ENCODE measurements at regions not wholly inside any gene's neighbourhood (a gene's known extent, or its start where the extent isn't known, plus 50 kb on each side); places are given as distances from the start of the nearest gene placed in this dataset.

DNA sequence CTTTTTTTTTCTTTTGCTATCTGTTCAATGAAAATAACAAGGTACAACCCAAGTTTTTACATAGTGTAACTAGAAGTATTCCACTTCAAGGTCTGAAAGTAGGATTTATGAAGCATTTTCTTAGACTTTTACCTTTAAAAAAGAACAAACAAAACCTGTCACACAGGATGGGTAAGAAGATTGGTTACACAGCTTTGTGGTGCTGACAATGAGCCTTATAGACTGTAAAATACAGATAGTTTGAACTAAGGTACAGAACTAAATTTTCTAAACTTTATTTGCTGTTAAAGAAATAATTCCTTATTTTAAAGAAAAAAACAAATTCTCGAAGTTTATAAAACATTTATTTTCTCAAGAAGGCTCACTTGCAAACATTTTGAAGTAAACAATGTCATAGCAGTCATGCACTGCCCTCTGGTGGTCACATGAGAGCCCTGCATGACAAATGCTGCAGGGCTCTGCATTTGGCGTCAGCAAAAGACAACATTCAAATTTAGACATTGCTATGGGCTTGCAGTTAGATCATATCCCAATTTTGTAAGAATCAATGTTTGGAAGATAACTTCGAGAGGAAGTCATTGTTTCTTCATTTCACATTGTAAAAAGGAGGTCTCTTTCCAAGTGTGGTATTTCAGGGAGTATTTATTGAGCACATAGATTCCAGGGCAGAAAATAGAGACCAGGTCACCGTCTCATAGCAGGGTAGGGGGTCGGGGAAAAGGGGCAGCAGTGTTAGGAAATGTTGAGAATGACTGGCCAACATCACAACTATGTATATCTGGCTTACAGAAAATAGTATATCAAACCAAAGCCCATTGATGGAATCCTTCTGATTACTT lies 115.3 kb upstream of the FMN2 start:
- Histone ChIP-seq H3K27me3 (ENCODE audit: control insufficient read depth, insufficient read depth, low read length) (peaks cover 3% of the 10 kb centered on the region), H2BK15ac (ENCODE audit: low read depth, low read length) (no peak overlapping the region), H3K18ac (ENCODE audit: low read depth, low read length) (no peak overlapping the region), H3K56ac (ENCODE audit: extremely low read depth, insufficient read depth, low read length) (no peak overlapping the region), H3K4ac (ENCODE audit: low read depth, low read length) (no peak overlapping the region), H4K5ac (ENCODE audit: low read depth, low read length) (no peak overlapping the region), H2BK5ac (ENCODE audit: low read depth, low read length, poor library complexity, severe bottlenecking) (no peak overlapping the region), H3K4me3 (ENCODE audit: insufficient read depth, low read depth, low read length) (no peak overlapping the region), H2AK5ac (ENCODE audit: low read depth, low read length) (no peak overlapping the region), H3K9me1 (ENCODE audit: insufficient read depth, low read length) (no peaks in the 10 kb centered on the region), H3K9ac (ENCODE audit: low read depth, low read length) (no peak overlapping the region), H4K91ac (ENCODE audit: insufficient read depth, low read depth, low read length) (no peak overlapping the region), H3K23ac (ENCODE audit: low read depth, low read length) (no peak overlapping the region), H3K27ac (ENCODE audit: insufficient read depth, low read length) (no peak overlapping the region), H3K4me2 (ENCODE audit: low read depth, low read length) (no peak overlapping the region), H2BK120ac (ENCODE audit: low read depth, low read length) (no peak overlapping the region), H2AFZ (replicated peaks; ENCODE audit: low read length, poor library complexity) (no peak overlapping the region), H4K8ac (ENCODE audit: low read depth in 2 of 2, low read length in 2 of 2) (no peak overlapping the region), H3K36me3 (ENCODE audit: control insufficient read depth, insufficient read depth, low read length) (no peaks in the 10 kb centered on the region), H3K4me1 (ENCODE audit: control insufficient read depth, insufficient read depth, low read length) (no peaks in the 10 kb centered on the region), H2BK20ac (ENCODE audit: low read depth, low read length) (no peak overlapping the region), H3K79me1 (ENCODE audit: low read depth in 1 of 2, low read length in 2 of 2) (no peaks in the 10 kb centered on the region), H2AK9ac (replicated peaks; ENCODE audit: low read depth, low read length, poor library complexity) (no peak overlapping the region), H3K9me3 (ENCODE audit: control insufficient read depth, insufficient read depth, low read length) (peaks cover 3% of the 10 kb centered on the region; the same call in 1 of the 2 replicates), H4K20me1 (ENCODE audit: insufficient read depth, low read length) (no peaks in the 10 kb centered on the region), H3K14ac (replicated peaks; ENCODE audit: low read depth, low read length) (no peak overlapping the region)
- CTCF ChIA-PET, result interaction anchor here (2.1 to 2.6 kb wide), 2 partner anchors 10 to 25 kb away, joined by 5 to 15 read pairs; no protein-coding TSS in a partner anchor
- BruUV-seq (replicated peaks), result no TSS peak
- TF ChIP-seq SMC3 (IDR thresholded peaks at IDR 0.05; ENCODE audit: low read depth, low read length) (peak; percentile 68), RAD21 (IDR thresholded peaks at IDR 0.05; ENCODE audit: low read length) (peak; percentile 78), BHLHE40 (IDR thresholded peaks at IDR 0.05; ENCODE audit: low read depth, low read length) (no peak)
- TF ChIP-seq, protein P1, sequence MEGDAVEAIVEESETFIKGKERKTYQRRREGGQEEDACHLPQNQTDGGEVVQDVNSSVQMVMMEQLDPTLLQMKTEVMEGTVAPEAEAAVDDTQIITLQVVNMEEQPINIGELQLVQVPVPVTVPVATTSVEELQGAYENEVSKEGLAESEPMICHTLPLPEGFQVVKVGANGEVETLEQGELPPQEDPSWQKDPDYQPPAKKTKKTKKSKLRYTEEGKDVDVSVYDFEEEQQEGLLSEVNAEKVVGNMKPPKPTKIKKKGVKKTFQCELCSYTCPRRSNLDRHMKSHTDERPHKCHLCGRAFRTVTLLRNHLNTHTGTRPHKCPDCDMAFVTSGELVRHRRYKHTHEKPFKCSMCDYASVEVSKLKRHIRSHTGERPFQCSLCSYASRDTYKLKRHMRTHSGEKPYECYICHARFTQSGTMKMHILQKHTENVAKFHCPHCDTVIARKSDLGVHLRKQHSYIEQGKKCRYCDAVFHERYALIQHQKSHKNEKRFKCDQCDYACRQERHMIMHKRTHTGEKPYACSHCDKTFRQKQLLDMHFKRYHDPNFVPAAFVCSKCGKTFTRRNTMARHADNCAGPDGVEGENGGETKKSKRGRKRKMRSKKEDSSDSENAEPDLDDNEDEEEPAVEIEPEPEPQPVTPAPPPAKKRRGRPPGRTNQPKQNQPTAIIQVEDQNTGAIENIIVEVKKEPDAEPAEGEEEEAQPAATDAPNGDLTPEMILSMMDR (conservative IDR thresholded peaks at IDR 0.05; ENCODE audit: low read depth, low read length), result peak; percentile 90
- TF ChIP-seq, protein P2, sequence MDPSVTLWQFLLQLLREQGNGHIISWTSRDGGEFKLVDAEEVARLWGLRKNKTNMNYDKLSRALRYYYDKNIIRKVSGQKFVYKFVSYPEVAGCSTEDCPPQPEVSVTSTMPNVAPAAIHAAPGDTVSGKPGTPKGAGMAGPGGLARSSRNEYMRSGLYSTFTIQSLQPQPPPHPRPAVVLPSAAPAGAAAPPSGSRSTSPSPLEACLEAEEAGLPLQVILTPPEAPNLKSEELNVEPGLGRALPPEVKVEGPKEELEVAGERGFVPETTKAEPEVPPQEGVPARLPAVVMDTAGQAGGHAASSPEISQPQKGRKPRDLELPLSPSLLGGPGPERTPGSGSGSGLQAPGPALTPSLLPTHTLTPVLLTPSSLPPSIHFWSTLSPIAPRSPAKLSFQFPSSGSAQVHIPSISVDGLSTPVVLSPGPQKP (IDR thresholded peaks at IDR 0.05; ENCODE audit: borderline replicate concordance, low read depth, low read length), result no peak
- peak; percentile 88 for ATAC-seq (ENCODE audit: low read depth)
- dilution Hi-C loops (cut with HindIII; ENCODE audit: low sequenced_read_pairs, unreplicated experiment) (no loop called here), intact Hi-C loops (cut with micrococcal nuclease) (loop anchor here (1.0 to 5.0 kb wide), 2 partner anchors 25 to 569 kb away; no protein-coding TSS in a partner anchor), in situ Hi-C loops (cut with MboI; ENCODE audit: low sequenced_read_pairs) (no loop called here)
- POLR2A ChIA-PET (ENCODE audit: unreplicated experiment), result no interaction called here
- WGBS, 2 experiments (ENCODE audit: extremely low coverage in 2 of 2, insufficient read length in 1 of 2), result no CpG with 5 or more reads among the region's 5 CpGs
- peak; percentile 59 for DNase-seq

All from IMR-90 (cell line).